ENCODE measurements at regions not wholly inside any gene's neighbourhood (a gene's known extent, or its start where the extent isn't known, plus 50 kb on each side); places are given as distances from the start of the nearest gene placed in this dataset.
A peak's percentile ranks its signal among the peaks of the same experiment; 100 is the strongest.
"Not testable (repeated sequence)": the region's sequence is repeated elsewhere in the genome, so short reads cannot be mapped to it uniquely, and the experiment has no call there.

GRCh38 chr5:17089001-17089400 is 128.4 kb upstream of the BASP1 start:
- no peak for DNase-seq

GRCh38 chr5:17089690-17090089 is 127.7 kb upstream of the BASP1 start:
- no peak for DNase-seq

- no peak for DNase-seq
Observed at GRCh38 chr5:17090839-17091238, 126.6 kb upstream of the BASP1 start.

DNA sequence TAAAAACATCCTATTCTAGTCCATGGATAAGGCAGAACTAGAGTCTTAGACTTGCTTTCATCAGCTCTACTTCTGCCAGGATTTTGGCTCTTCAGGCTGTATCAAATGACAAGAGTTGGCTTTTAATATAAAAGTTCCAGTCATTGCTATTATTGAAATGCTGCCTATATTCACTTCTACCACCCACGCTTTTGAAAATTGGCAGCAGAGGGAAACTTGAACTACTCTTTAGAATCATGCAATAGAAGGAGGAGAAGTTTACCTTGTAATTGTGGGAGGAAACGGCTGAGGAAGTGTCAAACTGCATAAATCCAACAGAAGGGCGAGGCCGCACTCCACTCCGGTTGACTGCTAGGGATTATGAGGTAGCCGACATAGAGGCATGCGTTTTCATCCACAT is 122.6 kb upstream of the BASP1 start:
- DNase-seq, result no peak

GRCh38 chr5:17096952-17097695 is 120.3 kb upstream of the BASP1 start:
- peak; percentile 92 to 96 for DNase-seq

GRCh38 chr5:17099946-17100345 is 117.5 kb upstream of the BASP1 start:
- DNase-seq, result no peak

DNA sequence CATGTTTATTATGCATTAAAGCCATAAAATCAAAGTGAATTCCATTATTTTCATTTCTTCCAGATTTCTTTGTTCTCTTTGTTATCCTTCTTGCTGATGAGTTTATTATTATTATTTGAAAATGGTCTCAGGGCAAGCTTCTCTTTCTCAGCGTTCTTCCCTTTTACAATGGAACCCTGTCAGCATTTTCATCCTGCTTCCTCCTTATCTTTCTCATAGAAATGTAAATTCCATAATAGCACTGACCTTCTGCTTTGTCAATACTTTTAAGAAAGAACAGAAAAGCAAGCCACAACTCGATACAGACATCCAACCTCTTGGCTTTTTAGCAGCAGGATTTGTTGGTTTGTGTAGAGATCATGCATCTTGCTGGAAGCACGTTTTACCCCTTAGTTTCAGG is 114.0 kb upstream of the BASP1 start:
- DNase-seq, result no peak

DNA sequence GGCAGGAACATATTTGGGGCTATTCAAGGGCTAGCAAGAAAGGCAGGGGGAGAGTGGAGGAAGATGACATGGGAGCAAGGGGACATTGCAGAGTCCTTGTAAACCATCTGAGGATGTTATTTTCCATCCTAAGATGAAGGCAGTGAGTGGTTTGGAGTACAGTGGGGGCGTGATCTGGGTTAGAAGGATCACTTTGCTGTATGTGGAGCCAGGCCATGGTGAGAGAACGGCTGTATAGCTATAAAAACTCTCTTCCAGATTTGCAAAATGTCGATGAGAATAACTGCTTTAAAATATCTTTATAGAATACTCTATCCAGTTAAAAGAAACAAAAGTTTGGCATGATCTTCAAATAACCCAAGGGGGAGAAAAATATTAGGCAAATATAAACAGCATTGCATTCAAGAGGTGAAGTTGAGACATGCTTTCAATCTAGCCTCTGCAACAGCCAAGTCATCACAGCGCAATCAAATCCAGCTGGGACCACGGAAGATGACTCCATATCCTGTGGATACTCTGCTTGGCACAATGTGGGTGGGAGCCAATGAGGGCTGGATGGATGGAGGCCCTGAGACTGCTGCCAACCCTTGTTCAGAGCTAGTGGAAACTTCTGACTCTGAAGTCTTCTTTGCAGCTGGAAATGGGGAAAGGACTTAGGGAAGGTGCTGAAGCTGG is 111.5 kb upstream of the BASP1 start:
- no peak for DNase-seq

DNA sequence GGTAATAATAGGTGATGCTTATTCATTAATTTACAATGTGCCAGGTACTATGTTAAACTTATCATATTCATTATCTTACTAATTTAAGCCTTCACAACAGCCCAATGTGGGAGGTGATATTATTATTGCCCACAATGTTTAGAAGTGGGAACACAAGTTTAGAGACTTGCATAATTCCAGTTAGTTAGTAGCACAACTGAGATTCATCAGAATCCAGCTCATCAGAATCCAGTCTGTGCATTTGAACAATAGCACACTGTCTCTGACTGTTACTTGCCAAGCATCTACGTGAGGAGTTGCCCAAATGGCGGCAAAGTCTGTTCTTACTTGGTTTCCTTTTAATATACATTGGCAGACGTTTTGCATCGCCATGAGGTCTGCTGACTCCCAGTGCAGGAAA is 110.9 kb upstream of the BASP1 start:
- no peak for DNase-seq

- DNase-seq, result not testable (repeated sequence)
Observed at GRCh38 chr5:17112091-17112716, 105.2 kb upstream of the BASP1 start.

GRCh38 chr5:17113174-17113958 is 104.1 kb upstream of the BASP1 start:
- DNase-seq, result no peak

- DNase-seq, result no peak
Observed at GRCh38 chr5:17114233-17114632, 103.2 kb upstream of the BASP1 start.

- no peak for DNase-seq
Observed at GRCh38 chr5:17114715-17115599, 102.5 kb upstream of the BASP1 start.

GRCh38 chr5:17115855-17116254 is 101.6 kb upstream of the BASP1 start:
- no peak for DNase-seq

GRCh38 chr5:17118631-17119030 is 98.8 kb upstream of the BASP1 start:
- no peak for DNase-seq

DNA sequence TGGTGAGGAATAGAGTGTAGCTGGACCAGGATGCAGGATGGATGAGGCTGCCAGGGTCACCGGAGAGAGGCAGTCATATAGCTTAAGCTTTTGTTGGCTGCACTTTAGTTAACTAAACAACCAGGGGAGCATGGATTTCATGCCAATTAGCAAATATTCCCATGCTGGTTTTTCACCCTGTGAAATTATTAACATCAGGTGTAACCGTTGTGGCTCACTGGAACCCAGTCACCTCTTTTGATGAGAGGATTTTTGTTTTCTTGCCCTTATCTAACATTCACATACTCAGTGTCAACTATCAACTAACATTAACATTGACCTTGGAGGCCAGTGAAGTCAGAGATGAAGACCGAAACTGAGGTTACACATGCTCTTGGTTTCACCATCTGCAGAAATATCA is 97.2 kb upstream of the BASP1 start:
- DNase-seq, result no peak

GRCh38 chr5:17121776-17122175 is 95.7 kb upstream of the BASP1 start:
- no peak for DNase-seq

GRCh38 chr5:17123010-17123409 is 94.4 kb upstream of the BASP1 start:
- no peak for DNase-seq

- DNase-seq, result not testable (repeated sequence)
Observed at GRCh38 chr5:17123773-17124172, 93.7 kb upstream of the BASP1 start.

DNA sequence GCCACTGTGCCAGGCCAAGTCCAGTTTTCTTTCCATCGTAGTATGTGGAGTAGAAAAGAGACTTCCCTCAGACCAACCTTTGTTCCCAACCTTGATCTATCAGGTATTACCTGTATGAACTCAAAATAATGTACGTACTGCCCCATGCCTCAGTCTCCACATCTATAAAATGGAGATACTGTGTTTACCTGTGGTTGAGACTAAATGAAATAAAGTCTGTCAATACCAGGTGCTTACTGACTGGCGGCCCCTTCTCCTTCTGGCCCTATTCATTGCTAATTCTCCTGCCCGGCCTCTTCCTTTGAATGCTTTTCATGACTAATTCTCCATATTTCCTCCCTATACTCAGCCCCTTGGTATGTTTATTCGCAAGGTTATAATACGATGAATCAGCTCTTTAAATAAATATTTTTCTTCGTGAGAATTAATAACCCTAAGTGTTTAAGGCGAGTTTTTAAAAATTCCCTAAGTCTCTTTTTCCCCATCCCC is 89.6 kb upstream of the BASP1 start:
- no peak for DNase-seq

DNA sequence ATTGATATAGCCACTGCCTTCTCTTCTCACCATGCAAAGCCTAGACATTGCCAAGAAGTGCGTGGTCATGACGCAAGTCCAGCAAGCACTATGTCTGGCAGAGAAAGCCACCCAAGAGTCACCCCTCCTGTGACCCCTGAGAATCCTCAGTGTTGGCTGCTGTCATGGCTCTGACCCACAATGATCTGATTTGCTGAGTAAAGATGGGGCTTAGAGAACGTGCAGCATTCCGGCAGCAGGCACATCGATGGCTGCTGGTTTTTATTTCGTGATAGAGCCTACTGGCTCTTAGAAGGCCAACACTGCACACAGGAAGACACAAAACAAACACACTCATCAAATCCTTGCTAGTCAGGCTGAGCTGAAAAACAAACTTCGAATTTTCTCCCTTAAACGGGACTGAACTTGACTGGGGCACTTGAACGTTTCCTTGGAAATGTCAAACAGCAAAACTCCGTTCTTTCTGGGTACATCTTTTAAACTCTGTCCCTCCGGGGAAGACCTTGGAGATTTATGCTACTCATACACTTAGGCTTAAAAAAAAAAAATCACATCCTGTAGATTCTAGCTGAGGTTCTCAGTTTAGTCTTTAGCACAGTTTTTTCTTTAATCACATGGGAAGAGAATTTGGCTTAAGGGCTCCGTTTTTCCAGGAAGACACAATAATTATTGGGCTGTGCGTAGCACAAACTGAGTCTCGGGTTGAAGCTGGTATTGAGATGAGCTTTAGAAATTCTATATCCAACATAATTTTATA is 88.2 kb upstream of the BASP1 start:
- no peak for DNase-seq

All from NCI-H187 (cell line).